ENCODE measurements at regions not wholly inside any gene's neighbourhood (a gene's known extent, or its start where the extent isn't known, plus 50 kb on each side); places are given as distances from the start of the nearest gene placed in this dataset.

GRCh38 chr16:6558126-6558525, 774.5 kb upstream of the RBFOX1 start:
- peaks cover 2% of the 10 kb centered on the region; the same call in 1 of the 2 replicates for H3K9me3 ChIP-seq (ENCODE audit: control insufficient read depth, insufficient read depth, low read length)
- H3K9ac ChIP-seq (ENCODE audit: low read depth, low read length), result peak overlapping the region; percentile 1; the same call in 1 of the 2 replicates
- H3K4me1 ChIP-seq (ENCODE audit: insufficient read depth, low read length), result peaks cover 27% of the 10 kb centered on the region
- no peaks in the 10 kb centered on the region for H3K36me3 ChIP-seq (ENCODE audit: insufficient read depth, low read length)

GRCh38 chr16:6557353-6558023, 775.2 kb upstream of the RBFOX1 start:
- H3K4me1 ChIP-seq (ENCODE audit: insufficient read depth, low read length), result peaks cover 27% of the 10 kb centered on the region
- no peak overlapping the region for H3K9ac ChIP-seq (ENCODE audit: low read depth, low read length)
- peaks cover 2% of the 10 kb centered on the region; the same call in 1 of the 2 replicates for H3K9me3 ChIP-seq (ENCODE audit: control insufficient read depth, insufficient read depth, low read length)
- no peaks in the 10 kb centered on the region for H3K36me3 ChIP-seq (ENCODE audit: insufficient read depth, low read length)

- Histone ChIP-seq H3K36me3 (ENCODE audit: insufficient read depth, low read length) (no peaks in the 10 kb centered on the region), H3K9me3 (ENCODE audit: control insufficient read depth, insufficient read depth, low read length) (no peaks in the 10 kb centered on the region), H3K4me1 (ENCODE audit: insufficient read depth, low read length) (peaks cover 6% of the 10 kb centered on the region), H3K9ac (ENCODE audit: low read depth, low read length) (no peak overlapping the region)
These were observed 783.2 kb upstream of the RBFOX1 start for GRCh38 chr16:6549415-6549814.

GRCh38 chr16:6548507-6548906, 784.1 kb upstream of the RBFOX1 start:
- no peaks in the 10 kb centered on the region for H3K9me3 ChIP-seq (ENCODE audit: control insufficient read depth, insufficient read depth, low read length)
- no peaks in the 10 kb centered on the region for H3K4me1 ChIP-seq (ENCODE audit: insufficient read depth, low read length)
- no peak overlapping the region for H3K9ac ChIP-seq (ENCODE audit: low read depth, low read length)
- no peaks in the 10 kb centered on the region for H3K36me3 ChIP-seq (ENCODE audit: insufficient read depth, low read length)

DNA sequence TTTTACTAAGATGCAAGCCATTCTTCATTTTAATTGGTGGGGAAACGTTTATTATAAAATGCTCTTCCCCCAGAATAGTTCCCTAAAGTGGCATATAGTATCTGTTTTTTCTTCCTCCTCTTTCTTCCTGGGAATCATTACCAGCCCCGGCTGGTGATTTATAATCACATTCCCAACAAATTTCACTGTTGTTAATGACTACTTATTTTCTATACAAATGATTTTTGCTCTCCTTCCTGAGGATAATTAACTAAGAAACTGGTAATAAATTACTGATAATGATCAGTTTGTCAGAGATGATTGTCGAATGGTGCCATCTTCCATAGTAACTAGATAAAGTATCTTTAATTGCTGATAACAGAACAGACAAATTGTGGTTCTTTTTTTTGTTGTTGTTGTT, 785.5 kb upstream of the RBFOX1 start:
- no peaks in the 10 kb centered on the region for H3K9me3 ChIP-seq (ENCODE audit: control insufficient read depth, insufficient read depth, low read length)
- no peak overlapping the region for H3K9ac ChIP-seq (ENCODE audit: low read depth, low read length)
- no peaks in the 10 kb centered on the region for H3K36me3 ChIP-seq (ENCODE audit: insufficient read depth, low read length)
- no peaks in the 10 kb centered on the region for H3K4me1 ChIP-seq (ENCODE audit: insufficient read depth, low read length)

GRCh38 chr16:6545329-6545728, 787.3 kb upstream of the RBFOX1 start:
- Histone ChIP-seq H3K36me3 (ENCODE audit: insufficient read depth, low read length) (no peaks in the 10 kb centered on the region), H3K4me1 (ENCODE audit: insufficient read depth, low read length) (no peaks in the 10 kb centered on the region), H3K9ac (ENCODE audit: low read depth, low read length) (no peak overlapping the region), H3K9me3 (ENCODE audit: control insufficient read depth, insufficient read depth, low read length) (no peaks in the 10 kb centered on the region)

GRCh38 chr16:6541267-6541666, 791.4 kb upstream of the RBFOX1 start:
- H3K9me3 ChIP-seq (ENCODE audit: control insufficient read depth, insufficient read depth, low read length), result no peaks in the 10 kb centered on the region

DNA sequence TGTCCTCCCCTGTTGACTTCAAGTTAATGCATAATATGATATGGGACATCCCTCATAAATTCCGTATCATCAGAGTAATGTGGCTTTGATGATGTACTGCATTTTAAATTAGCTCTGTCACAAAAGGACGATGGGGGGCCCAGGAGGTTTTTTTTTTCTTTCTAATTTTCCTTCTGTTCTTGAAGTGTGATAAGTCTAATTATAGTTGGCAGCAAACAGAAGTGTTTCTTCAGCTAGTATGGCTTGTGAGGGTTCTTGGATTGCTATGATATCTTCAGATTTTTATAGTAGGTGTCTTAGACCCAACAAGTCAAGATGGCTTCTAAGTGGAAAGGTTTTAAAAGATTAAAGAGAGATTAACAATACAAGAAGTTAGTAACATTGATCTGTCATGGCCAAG, 796.2 kb upstream of the RBFOX1 start:
- no peaks in the 10 kb centered on the region for H3K9me3 ChIP-seq (ENCODE audit: control insufficient read depth, insufficient read depth, low read length)
- H3K36me3 ChIP-seq (ENCODE audit: insufficient read depth, low read length), result no peaks in the 10 kb centered on the region
- no peak overlapping the region for H3K9ac ChIP-seq (ENCODE audit: low read depth, low read length)
- no peaks in the 10 kb centered on the region for H3K4me1 ChIP-seq (ENCODE audit: insufficient read depth, low read length)

More at GRCh38 chr16:6541267-6541666, 791.4 kb upstream of the RBFOX1 start:
- Histone ChIP-seq H3K36me3 (ENCODE audit: insufficient read depth, low read length) (no peaks in the 10 kb centered on the region), H3K4me1 (ENCODE audit: insufficient read depth, low read length) (no peaks in the 10 kb centered on the region), H3K9ac (ENCODE audit: low read depth, low read length) (no peak overlapping the region)

DNA sequence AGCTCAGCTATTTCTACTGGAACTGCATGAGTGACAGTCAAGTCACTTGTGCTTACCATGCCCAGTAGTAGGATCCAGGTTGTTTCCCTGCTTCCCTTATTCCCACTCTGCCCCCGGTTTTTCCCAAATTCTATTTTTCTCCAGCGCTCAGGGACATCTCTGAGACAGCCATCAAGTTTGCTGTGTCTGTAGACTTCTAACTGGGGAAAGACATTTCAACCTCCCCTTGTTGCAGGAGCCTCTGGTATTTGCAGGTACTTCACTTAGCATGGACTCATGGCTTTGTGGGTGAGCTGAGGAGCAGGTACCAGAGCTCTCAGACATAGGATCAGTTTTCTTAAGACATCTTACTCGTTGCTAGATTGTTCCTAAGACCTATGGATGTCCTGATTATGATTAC, 801.6 kb upstream of the RBFOX1 start:
- Histone ChIP-seq H3K36me3 (ENCODE audit: insufficient read depth, low read length) (no peaks in the 10 kb centered on the region), H3K9me3 (ENCODE audit: control insufficient read depth, insufficient read depth, low read length) (no peaks in the 10 kb centered on the region), H3K4me1 (ENCODE audit: insufficient read depth, low read length) (no peaks in the 10 kb centered on the region), H3K9ac (ENCODE audit: low read depth, low read length) (no peak overlapping the region)

- Histone ChIP-seq H3K9ac (ENCODE audit: low read depth, low read length) (no peak overlapping the region), H3K36me3 (ENCODE audit: insufficient read depth, low read length) (no peaks in the 10 kb centered on the region), H3K9me3 (ENCODE audit: control insufficient read depth, insufficient read depth, low read length) (no peaks in the 10 kb centered on the region), H3K4me1 (ENCODE audit: insufficient read depth, low read length) (no peaks in the 10 kb centered on the region)
These were observed 804.4 kb upstream of the RBFOX1 start for GRCh38 chr16:6528217-6528616.

DNA sequence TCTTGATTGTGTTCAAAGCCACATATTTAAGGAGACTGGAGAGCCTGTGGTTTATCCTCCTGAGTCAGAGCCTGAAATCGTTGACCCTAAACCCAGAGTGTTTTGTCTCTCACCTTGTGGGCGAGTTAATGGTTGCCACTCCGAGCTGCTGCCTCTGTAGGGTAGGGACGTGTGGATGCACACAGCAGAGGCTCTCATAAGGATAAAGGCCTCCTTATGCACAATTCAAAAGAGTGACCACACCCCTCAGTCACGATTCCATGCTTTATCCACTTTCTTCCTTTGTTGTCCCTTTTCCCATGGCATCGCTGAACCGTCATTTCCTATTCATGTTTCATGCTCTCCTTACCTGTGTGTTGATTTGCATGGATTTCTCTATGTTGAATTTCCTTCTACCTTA, 805.0 kb upstream of the RBFOX1 start:
- H3K9ac ChIP-seq (ENCODE audit: low read depth, low read length), result no peak overlapping the region
- no peaks in the 10 kb centered on the region for H3K9me3 ChIP-seq (ENCODE audit: control insufficient read depth, insufficient read depth, low read length)
- no peaks in the 10 kb centered on the region for H3K4me1 ChIP-seq (ENCODE audit: insufficient read depth, low read length)
- no peaks in the 10 kb centered on the region for H3K36me3 ChIP-seq (ENCODE audit: insufficient read depth, low read length)

DNA sequence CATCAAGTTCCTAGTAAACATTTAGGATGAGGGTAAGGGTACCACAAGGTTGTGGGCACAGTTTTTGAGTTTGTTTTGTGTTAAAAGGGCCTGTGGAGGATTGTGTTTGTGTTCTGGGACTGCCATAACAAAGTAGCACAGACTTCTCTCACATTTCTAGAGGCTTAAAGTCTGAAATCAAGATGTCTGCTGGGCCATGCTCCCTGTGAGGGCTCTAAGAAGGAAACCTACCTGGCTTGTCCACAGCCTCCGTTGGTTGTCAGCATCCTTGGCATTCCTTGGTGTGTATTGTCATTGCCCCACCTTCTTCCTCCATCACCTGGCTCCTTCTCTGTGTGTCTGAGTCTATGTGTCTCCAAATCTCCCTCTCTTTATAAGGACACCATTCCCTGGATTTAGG, 808.1 kb upstream of the RBFOX1 start:
- Histone ChIP-seq H3K4me1 (ENCODE audit: insufficient read depth, low read length) (no peaks in the 10 kb centered on the region; the same call in 1 of the 2 replicates), H3K9ac (ENCODE audit: low read depth, low read length) (no peak overlapping the region), H3K9me3 (ENCODE audit: control insufficient read depth, insufficient read depth, low read length) (no peaks in the 10 kb centered on the region), H3K36me3 (ENCODE audit: insufficient read depth, low read length) (no peaks in the 10 kb centered on the region)

DNA sequence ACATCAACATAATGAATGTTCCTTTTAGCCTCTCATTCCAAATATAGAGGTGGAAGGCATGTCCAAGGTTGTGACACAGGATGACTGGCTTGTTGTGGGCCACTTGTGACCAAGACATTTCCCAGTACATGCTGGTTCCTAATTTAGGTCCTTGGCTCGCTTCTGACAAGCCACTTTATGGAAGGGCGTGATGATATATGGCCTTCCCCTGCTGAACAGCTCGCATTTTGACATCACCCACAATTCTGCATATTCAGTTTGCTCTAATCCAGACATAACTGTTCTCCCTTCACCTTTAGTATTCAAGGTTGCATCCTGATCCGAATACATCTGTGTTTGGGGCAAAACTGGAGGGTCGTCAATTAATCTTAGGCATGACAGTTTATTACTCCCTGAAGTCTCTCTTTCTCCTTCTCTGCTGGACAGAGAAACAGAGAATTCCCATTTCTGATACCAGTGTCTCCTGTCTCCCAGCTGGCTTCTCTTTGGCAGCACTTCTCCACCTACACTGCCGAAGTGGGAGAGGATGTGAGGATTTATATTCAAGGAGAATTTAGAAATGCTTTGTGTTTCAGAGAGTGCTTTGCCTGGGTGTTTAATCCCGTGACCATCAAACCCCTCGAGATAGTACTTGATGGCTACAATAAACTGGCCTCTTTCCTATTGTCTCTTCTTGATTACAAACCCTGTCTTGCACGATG, 815.5 kb upstream of the RBFOX1 start:
- H3K36me3 ChIP-seq (ENCODE audit: insufficient read depth, low read length), result no peaks in the 10 kb centered on the region
- no peak overlapping the region for H3K9ac ChIP-seq (ENCODE audit: low read depth, low read length)
- no peaks in the 10 kb centered on the region; the same call in 1 of the 2 replicates for H3K4me1 ChIP-seq (ENCODE audit: insufficient read depth, low read length)
- no peaks in the 10 kb centered on the region for H3K9me3 ChIP-seq (ENCODE audit: control insufficient read depth, insufficient read depth, low read length)

- Histone ChIP-seq H3K36me3 (ENCODE audit: insufficient read depth, low read length) (no peaks in the 10 kb centered on the region), H3K9me3 (ENCODE audit: control insufficient read depth, insufficient read depth, low read length) (no peaks in the 10 kb centered on the region), H3K9ac (ENCODE audit: low read depth, low read length) (no peak overlapping the region), H3K4me1 (ENCODE audit: insufficient read depth, low read length) (no peaks in the 10 kb centered on the region)
These were observed 820.1 kb upstream of the RBFOX1 start for GRCh38 chr16:6512512-6512911.

DNA sequence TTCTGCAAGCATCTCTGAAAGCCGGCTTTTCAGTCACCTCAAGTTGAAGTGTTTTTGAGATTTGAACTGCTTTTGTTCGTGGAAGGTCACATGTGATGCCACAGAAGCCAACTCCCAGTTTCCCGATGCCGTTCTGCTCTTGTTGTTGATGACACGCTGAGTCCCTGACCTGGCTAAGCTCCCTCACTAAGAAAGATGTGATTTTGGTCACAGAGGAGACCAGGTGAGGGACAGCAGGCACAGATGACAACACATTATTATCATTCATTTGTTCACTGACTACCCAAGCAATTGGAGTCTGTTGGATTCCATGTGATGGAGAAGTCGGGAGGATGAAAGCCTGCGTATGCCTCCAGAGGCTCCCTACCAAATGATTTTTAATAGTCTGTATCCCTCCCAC, 822.4 kb upstream of the RBFOX1 start:
- no peaks in the 10 kb centered on the region for H3K36me3 ChIP-seq (ENCODE audit: insufficient read depth, low read length)
- H3K4me1 ChIP-seq (ENCODE audit: insufficient read depth, low read length), result no peaks in the 10 kb centered on the region
- H3K9ac ChIP-seq (ENCODE audit: low read depth, low read length), result no peak overlapping the region
- H3K9me3 ChIP-seq (ENCODE audit: control insufficient read depth, insufficient read depth, low read length), result no peaks in the 10 kb centered on the region
